Loucy (cell line): ENCODE measurements at regions not wholly inside any gene's neighbourhood (a gene's known extent, or its start where the extent isn't known, plus 50 kb on each side); places are given as distances from the start of the nearest gene placed in this dataset.

ENCODE experiments used
- CTCF ChIP-seq: fragments of 200-600 bp; sonication (generic); conservative IDR thresholded peaks from 2 replicates; pipeline ENCODE4 v1.5.1; 2014; ENCODE audit warnings: mild to moderate bottlenecking, antibody characterized with exemption, low read length
- EZH2phosphoT487 ChIP-seq: fragments of 200-600 bp; IDR thresholded peaks from 2 replicates; pipeline ENCODE4 v1.6.1; 2018; ENCODE audit warnings: antibody characterized with exemption, mild to moderate bottlenecking, moderate library complexity, borderline replicate concordance

GRCh38 chr2:126797622-126798275 is 100.9 kb upstream of the TEX51 start:
- TF ChIP-seq CTCF = no peak
- TF ChIP-seq EZH2phosphoT487 = no peak
